Adrenal gland (tissue), 9 donors: ENCODE measurements at regions not wholly inside any gene's neighbourhood (a gene's known extent, or its start where the extent isn't known, plus 50 kb on each side); places are given as distances from the start of the nearest gene placed in this dataset.
A peak's percentile ranks its signal among the peaks of the same experiment; 100 is the strongest.

ENCODE experiments used
- DNase-seq, 7 donors: peaks; one replicate each; pipeline ENCODE4 v3.0.0-alpha.2; 2019 to 2020
- H3K27ac ChIP-seq, 5 donors: fragments of 200-600 bp; sonication (generic) in 4 of 5; 1 replicate in 3 of 5; 2 replicates in 2 of 5; pipeline versions ENCODE4 v1.5.1 to v1.8.0; 2016 to 2020; ENCODE audit warnings: mild to moderate bottlenecking in 1 of 5
- H3K27me3 ChIP-seq: fragments of 200-600 bp; 2 replicates; pipeline ENCODE4 v1.8.0; 2021
- H3K36me3 ChIP-seq, 2 donors: fragments of 200-600 bp; replicated peaks in 1 of 2; 1 replicate in 1 of 2; 2 replicates in 1 of 2; pipeline versions ENCODE4 v1.5.1 to v1.8.0; 2018 to 2022
- H3K4me1 ChIP-seq, 2 donors: fragments of 200-600 bp; replicated peaks in 1 of 2; 1 replicate in 1 of 2; 2 replicates in 1 of 2; pipeline versions ENCODE4 v1.5.1 to v1.8.0; 2018 to 2021
- H3K4me3 ChIP-seq, 4 donors: fragments of 200-600 bp; sonication (generic) in 3 of 4; one replicate each; pipeline ENCODE4 v1.5.1; 2016 to 2018
- H3K9me3 ChIP-seq, 3 donors: fragments of 200-600 bp; sonication (generic) in 1 of 3; replicated peaks in 1 of 3; 1 replicate in 2 of 3; 2 replicates in 1 of 3; pipeline versions ENCODE4 v1.5.1 to v1.8.0; 2016 to 2021
- POLR2A ChIP-seq, 2 donors: fragments of 450-650 bp; IDR thresholded peaks; one replicate each; pipeline ENCODE4 v1.6.1; 2017; ENCODE audit warnings: antibody characterized with exemption in 2 of 2, mild to moderate bottlenecking in 2 of 2, moderate library complexity in 1 of 2
- WGBS, 4 donors: extraction: QIAGEN DNeasy Blood & Tissue Kit in 2 of 4; methylation state at CpG; one replicate each; pipeline versions ENCODE4 v1.1.5 to v1.1.7; 2013 to 2017; 5-methylcytosine and 5-hydroxymethylcytosine counted together
- intact Hi-C, 2 donors: fragments of 100-400 bp; cut with DNase I; formaldehyde crosslinking; loops; one replicate each; pipeline versions ENCODE4 v1.14.1 to v1.15.0; 2022 to 2023
- TF ChIP-seq, protein P1 (sequence below), 6 experiments: fragments of 450-650 bp in 4 of 6; fragments of 200-600 bp in 2 of 6; sonication (generic) in 1 of 6; IDR thresholded peaks; 1 replicate in 5 of 6; 2 replicates in 1 of 6; pipeline versions ENCODE4 v1.5.1 to v1.8.0; 2016 to 2021; ENCODE audit warnings: antibody characterized with exemption in 6 of 6, mild to moderate bottlenecking in 2 of 6, moderate library complexity in 1 of 6
- donor health status: healthy with polysubstance abuse.
- donor health status: Bipolar disorder and iron deficiency.
- donor health status: DM: yes; HTN: yes; CAD: no.
- donor health status: DM: no; HTN: no; CAD: no.
- donor health status: DM: no; HTN: no; CAD: no.

DNA sequence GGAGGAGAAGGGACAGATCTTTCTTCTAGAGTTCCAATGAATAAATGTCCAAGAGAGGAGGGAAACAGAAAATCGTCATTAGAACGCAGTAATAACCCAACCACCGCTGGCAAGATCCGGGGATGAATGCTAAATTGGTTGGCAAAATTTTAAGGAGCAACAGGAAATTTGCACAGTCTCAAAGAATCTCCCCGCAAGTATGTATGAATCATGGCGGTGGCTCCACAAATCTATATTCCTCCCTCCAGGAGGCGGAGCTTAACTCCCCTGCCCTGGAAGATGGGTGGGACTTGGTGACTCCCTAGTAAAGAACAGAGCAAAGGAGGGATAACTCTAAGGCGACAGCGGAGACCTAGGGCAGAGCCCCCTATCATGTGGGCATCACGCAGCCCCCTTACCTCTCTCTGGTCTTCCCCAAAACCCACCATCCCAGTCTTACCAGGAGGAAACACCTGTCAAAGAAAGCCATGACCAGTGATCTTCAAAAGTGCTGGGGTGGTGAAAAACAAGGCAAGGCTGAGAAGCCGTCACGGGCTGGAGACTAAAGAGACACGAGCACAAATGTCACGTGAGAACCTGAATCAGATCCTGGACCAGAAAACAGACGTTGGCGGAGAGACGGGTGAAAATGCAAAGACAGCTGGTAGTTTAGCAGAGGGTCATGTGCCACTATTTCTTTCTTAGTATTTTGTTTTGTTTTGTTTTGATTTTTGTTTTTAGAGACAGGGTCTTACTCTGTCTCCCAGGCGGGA is 125.8 kb downstream of the NCOR2 start:
- WGBS, 4 donors: 79 to 84% (median 81%) methylated on average over 16 to 18 of the region's 18 CpGs
- no peak for TF ChIP-seq POLR2A (IDR thresholded peaks at IDR 0.05)
- TF ChIP-seq, protein P1, sequence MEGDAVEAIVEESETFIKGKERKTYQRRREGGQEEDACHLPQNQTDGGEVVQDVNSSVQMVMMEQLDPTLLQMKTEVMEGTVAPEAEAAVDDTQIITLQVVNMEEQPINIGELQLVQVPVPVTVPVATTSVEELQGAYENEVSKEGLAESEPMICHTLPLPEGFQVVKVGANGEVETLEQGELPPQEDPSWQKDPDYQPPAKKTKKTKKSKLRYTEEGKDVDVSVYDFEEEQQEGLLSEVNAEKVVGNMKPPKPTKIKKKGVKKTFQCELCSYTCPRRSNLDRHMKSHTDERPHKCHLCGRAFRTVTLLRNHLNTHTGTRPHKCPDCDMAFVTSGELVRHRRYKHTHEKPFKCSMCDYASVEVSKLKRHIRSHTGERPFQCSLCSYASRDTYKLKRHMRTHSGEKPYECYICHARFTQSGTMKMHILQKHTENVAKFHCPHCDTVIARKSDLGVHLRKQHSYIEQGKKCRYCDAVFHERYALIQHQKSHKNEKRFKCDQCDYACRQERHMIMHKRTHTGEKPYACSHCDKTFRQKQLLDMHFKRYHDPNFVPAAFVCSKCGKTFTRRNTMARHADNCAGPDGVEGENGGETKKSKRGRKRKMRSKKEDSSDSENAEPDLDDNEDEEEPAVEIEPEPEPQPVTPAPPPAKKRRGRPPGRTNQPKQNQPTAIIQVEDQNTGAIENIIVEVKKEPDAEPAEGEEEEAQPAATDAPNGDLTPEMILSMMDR (IDR thresholded peaks at IDR 0.05): no peak
- Histone ChIP-seq H3K4me3 (no peak overlapping the region), H3K27ac (peak overlapping the region in 3 of 5 donors; percentile 43 to 74 (median 61)), H3K36me3 (peaks cover 0 to 32% of the 10 kb centered on the region in 2 donors), H3K27me3 (no peaks in the 10 kb centered on the region), H3K4me1 (peaks cover 0 to 26% of the 10 kb centered on the region in 2 donors), H3K9me3 (no peaks in the 10 kb centered on the region)
- intact Hi-C loops: no loop called here
- DNase-seq: no peak

DNA sequence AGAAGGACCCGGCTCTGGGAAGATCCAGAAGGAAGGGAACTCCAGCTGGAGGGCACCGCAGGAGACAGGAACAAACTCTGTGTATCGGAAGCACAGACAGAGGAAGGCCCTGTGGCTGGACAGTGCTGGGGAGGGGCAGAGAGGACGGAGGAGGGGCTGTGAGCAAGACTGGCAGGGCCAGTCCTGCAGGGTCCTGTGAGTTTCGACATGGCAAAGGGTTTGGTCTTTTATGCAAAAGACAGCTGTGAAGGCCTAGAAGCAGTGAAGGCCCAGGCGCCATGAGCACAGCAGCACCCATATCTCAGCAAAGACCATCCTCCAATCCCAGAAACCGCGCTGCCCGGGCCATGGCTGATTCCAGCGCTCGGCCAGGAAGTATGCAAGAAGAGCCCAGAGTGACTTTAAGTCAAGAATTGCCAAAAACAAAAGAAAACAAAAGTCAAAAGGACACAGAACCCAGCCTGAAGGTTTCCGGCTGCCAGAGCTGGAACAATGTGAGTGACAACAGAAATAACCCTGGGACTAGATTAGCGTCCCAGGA is 126.5 kb downstream of the NCOR2 start:
- TF ChIP-seq, protein P1 (IDR thresholded peaks at IDR 0.05): no peak
- TF ChIP-seq POLR2A (IDR thresholded peaks at IDR 0.05): no peak
- Histone ChIP-seq H3K4me3 (no peak overlapping the region), H3K4me1 (peaks cover 0 to 26% of the 10 kb centered on the region in 2 donors), H3K36me3 (peaks cover 0 to 31% of the 10 kb centered on the region in 2 donors), H3K27me3 (no peaks in the 10 kb centered on the region), H3K9me3 (no peaks in the 10 kb centered on the region), H3K27ac (peak overlapping the region in 4 of 5 donors; percentile 1 to 74 (median 52))
- WGBS, 4 donors: 63 to 74% (median 68%) methylated on average over 12 to 13 of the region's 13 CpGs
- intact Hi-C loops: no loop called here
- DNase-seq: peak in 1 of 7 donors; percentile 40

DNA sequence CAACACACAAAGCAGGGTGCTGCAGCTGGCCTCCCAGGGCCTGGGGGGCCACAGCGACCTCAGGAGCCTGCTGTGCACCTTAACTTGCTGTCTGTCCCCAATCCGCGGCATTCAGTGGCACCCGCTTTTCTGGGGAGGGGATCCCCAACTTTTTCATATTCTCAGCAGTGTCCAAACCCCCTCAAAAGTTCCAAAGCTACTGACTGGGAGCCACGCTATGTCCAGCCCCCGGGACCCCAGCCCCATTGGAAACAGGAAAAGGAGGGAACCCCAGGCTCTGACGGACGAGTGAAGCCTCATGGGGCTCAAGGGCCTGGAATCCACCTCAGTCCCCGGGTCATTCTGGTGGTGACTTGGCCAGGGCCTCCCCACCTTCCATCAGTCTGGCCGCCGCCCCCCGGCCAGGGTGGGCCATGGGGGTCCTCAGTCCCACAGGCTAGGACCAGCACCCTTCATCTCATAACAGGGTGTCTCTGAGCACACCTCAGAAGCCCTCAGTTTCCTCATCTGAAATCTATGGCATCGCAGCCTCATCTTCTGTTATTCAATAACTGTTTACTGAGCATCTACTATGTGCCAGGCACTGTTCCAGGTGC is 127.3 kb downstream of the NCOR2 start:
- Histone ChIP-seq H3K27me3 (no peaks in the 10 kb centered on the region), H3K9me3 (no peaks in the 10 kb centered on the region), H3K4me1 (peaks cover 0 to 26% of the 10 kb centered on the region in 2 donors), H3K27ac (peak overlapping the region in 4 of 5 donors; percentile 1 to 71 (median 52)), H3K4me3 (no peak overlapping the region), H3K36me3 (peaks cover 0 to 23% of the 10 kb centered on the region in 2 donors)
- 89 to 96% (median 94%) methylated on average over 10 to 13 of the region's 13 CpGs for WGBS, 4 donors
- intact Hi-C loops: no loop called here
- no peak for TF ChIP-seq POLR2A (IDR thresholded peaks at IDR 0.05)
- TF ChIP-seq, protein P1 (IDR thresholded peaks at IDR 0.05): no peak
- DNase-seq: no peak

DNA sequence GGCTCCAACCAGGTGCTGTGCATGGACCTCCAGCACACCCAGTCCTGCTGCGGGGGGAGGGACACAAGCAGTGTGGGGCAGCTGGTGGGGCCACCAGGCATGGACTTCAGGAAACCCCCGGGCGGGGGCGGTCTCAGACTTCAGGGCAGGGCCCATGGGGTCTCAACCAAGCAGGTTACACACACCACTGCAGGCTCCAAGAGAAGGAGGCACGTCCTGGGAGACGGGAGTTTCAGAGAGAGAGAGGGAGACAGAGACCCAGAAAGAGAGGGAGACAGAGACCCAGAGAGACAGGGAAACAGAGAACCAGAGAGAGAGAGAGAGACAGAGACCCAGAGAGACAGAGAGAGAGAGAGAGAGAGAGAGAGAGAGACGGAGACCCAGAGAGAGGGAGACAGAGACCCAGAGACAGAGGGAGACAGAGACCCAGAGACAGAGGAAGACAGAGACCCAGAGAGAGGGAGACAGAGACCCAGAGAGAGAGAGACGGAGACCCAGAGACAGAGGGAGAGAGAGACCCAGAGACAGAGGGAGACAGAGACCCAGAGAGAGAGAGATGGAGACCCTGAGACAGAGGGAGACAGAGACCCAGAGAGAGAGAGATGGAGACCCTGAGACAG is 128.9 kb downstream of the NCOR2 start:
- Histone ChIP-seq H3K36me3 (peaks cover 0 to 12% of the 10 kb centered on the region in 2 donors), H3K4me3 (no peak overlapping the region), H3K27me3 (no peaks in the 10 kb centered on the region), H3K27ac (no peak overlapping the region), H3K9me3 (no peaks in the 10 kb centered on the region), H3K4me1 (peaks cover 0 to 26% of the 10 kb centered on the region in 2 donors)
- intact Hi-C loops: no loop called here
- 80 to 81% (median 80%) methylated on average over 5 to 8 of the region's 8 CpGs for WGBS, 4 donors
- DNase-seq: no peak
- no peak for TF ChIP-seq POLR2A (IDR thresholded peaks at IDR 0.05)
- TF ChIP-seq, protein P1 (IDR thresholded peaks at IDR 0.05): no peak
